Peyer's patch (tissue), 4 donors: ENCODE measurements at regions not wholly inside any gene's neighbourhood (a gene's known extent, or its start where the extent isn't known, plus 50 kb on each side); places are given as distances from the start of the nearest gene placed in this dataset.
"Not testable (repeated sequence)": the region's sequence is repeated elsewhere in the genome, so short reads cannot be mapped to it uniquely, and the experiment has no call there.

Experiments
- DNase-seq, 3 donors: peaks; one replicate each; pipeline ENCODE4 v3.0.0-alpha.2; 2017 to 2019
- H3K27ac ChIP-seq, 4 donors: fragments of 200-600 bp; sonication (generic); one replicate each; pipeline ENCODE4 v1.5.1; 2016 to 2019
- H3K27me3 ChIP-seq, 2 donors: fragments of 200-600 bp; sonication (generic); one replicate each; pipeline ENCODE4 v1.5.1; 2019
- H3K36me3 ChIP-seq, 3 donors: fragments of 200-600 bp; sonication (generic); one replicate each; pipeline ENCODE4 v1.5.1; 2016 to 2019
- H3K4me1 ChIP-seq, 4 donors: fragments of 200-600 bp; sonication (generic); one replicate each; pipeline ENCODE4 v1.5.1; 2016 to 2019
- H3K4me3 ChIP-seq, 4 donors: fragments of 200-600 bp; sonication (generic); 1 replicate in 3 of 4; 2 replicates in 1 of 4; pipeline ENCODE4 v1.5.1; 2016 to 2019; ENCODE audit warnings: mild to moderate bottlenecking in 1 of 4
- H3K9me3 ChIP-seq, 4 donors: fragments of 200-600 bp; sonication (generic); one replicate each; pipeline ENCODE4 v1.5.1; 2016 to 2019; ENCODE audit warnings: mild to moderate bottlenecking in 1 of 4
- CTCF ChIP-seq, 6 experiments: fragments of 450-650 bp in 4 of 6; fragments of 200-600 bp in 2 of 6; sonication (generic) in 1 of 6; IDR thresholded peaks; one replicate each; pipeline ENCODE4 v1.5.1; 2017 to 2019; ENCODE audit warnings: antibody characterized with exemption in 6 of 6, mild to moderate bottlenecking in 3 of 6, moderate library complexity in 1 of 6
- POLR2A ChIP-seq, 2 donors: fragments of 450-650 bp; IDR thresholded peaks; one replicate each; pipeline ENCODE4 v1.5.1; 2017; ENCODE audit warnings: antibody characterized with exemption in 2 of 2, mild to moderate bottlenecking in 2 of 2, moderate library complexity in 2 of 2

GRCh38 chr14:30277268-30277667 is 281.7 kb upstream of the G2E3 start:
- Histone ChIP-seq H3K27me3 (no peaks in the 10 kb centered on the region), H3K9me3 (no peaks in the 10 kb centered on the region), H3K27ac (no peak overlapping the region), H3K4me3 (no peak overlapping the region), H3K36me3 (no peaks in the 10 kb centered on the region), H3K4me1 (no peaks in the 10 kb centered on the region)
- no peak for DNase-seq
- TF ChIP-seq POLR2A (IDR thresholded peaks at IDR 0.05) (no peak), CTCF (IDR thresholded peaks at IDR 0.05) (no peak)

- H3K4me1 ChIP-seq, H3K9me3 ChIP-seq, H3K27me3 ChIP-seq, DNase-seq, H3K27ac ChIP-seq, H3K36me3 ChIP-seq, H3K4me3 ChIP-seq: not testable (repeated sequence)
Measured at GRCh38 chr14:30278856-30279255, 280.1 kb upstream of the G2E3 start.

- no peak overlapping the region for H3K27ac ChIP-seq
- no peak for DNase-seq
Measured at GRCh38 chr14:30283822-30284446, 275.0 kb upstream of the G2E3 start.

GRCh38 chr14:30284808-30285207 is 274.1 kb upstream of the G2E3 start:
- DNase-seq = no peak
- Histone ChIP-seq H3K27me3 (no peaks in the 10 kb centered on the region), H3K9me3 (no peaks in the 10 kb centered on the region), H3K4me1 (no peaks in the 10 kb centered on the region), H3K27ac (no peak overlapping the region), H3K36me3 (no peaks in the 10 kb centered on the region), H3K4me3 (no peak overlapping the region)
- TF ChIP-seq POLR2A (IDR thresholded peaks at IDR 0.05) (no peak), CTCF (IDR thresholded peaks at IDR 0.05) (no peak)

More at GRCh38 chr14:30283822-30284446, 275.0 kb upstream of the G2E3 start:
- TF ChIP-seq POLR2A (IDR thresholded peaks at IDR 0.05) = no peak
- peak in 2 of 6 experiments; percentile 20 to 24 for TF ChIP-seq CTCF (IDR thresholded peaks at IDR 0.05)
- Histone ChIP-seq H3K4me1 (no peaks in the 10 kb centered on the region), H3K4me3 (no peak overlapping the region), H3K9me3 (no peaks in the 10 kb centered on the region), H3K27me3 (no peaks in the 10 kb centered on the region), H3K36me3 (no peaks in the 10 kb centered on the region)

- no peak overlapping the region for H3K27ac ChIP-seq
- H3K4me3 ChIP-seq = no peak overlapping the region
- no peaks in the 10 kb centered on the region for H3K4me1 ChIP-seq
- H3K36me3 ChIP-seq = no peaks in the 10 kb centered on the region
- no peaks in the 10 kb centered on the region for H3K9me3 ChIP-seq
- TF ChIP-seq POLR2A (IDR thresholded peaks at IDR 0.05) (no peak), CTCF (IDR thresholded peaks at IDR 0.05) (no peak)
- H3K27me3 ChIP-seq = no peaks in the 10 kb centered on the region
- no peak for DNase-seq
Measured at GRCh38 chr14:30287579-30288445, 271.1 kb upstream of the G2E3 start.

- no peak for DNase-seq
- Histone ChIP-seq H3K36me3 (no peaks in the 10 kb centered on the region), H3K27me3 (no peaks in the 10 kb centered on the region), H3K27ac (no peak overlapping the region), H3K9me3 (no peaks in the 10 kb centered on the region), H3K4me3 (no peak overlapping the region), H3K4me1 (no peaks in the 10 kb centered on the region)
- no peak for TF ChIP-seq CTCF (IDR thresholded peaks at IDR 0.05)
- no peak for TF ChIP-seq POLR2A (IDR thresholded peaks at IDR 0.05)
Measured at GRCh38 chr14:30290001-30290400, 269.0 kb upstream of the G2E3 start.
